HG03558 (cell line): ENCODE measurements at regions not wholly inside any gene's neighbourhood (a gene's known extent, or its start where the extent isn't known, plus 50 kb on each side); places are given as distances from the start of the nearest gene placed in this dataset.
"Not testable (repeated sequence)": the region's sequence is repeated elsewhere in the genome, so short reads cannot be mapped to it uniquely, and the experiment has no call there.

ENCODE experiments used
- ATAC-seq: cut with Tn5 transposase; IDR thresholded peaks from one replicate; pipeline ENCODE4 v1.9.1; 2021; ENCODE audit warnings: moderate number of reproducible peaks; ENCODE audit not compliant: unreplicated experiment; ENCODE audit errors: extremely low read depth

GRCh38 chr19:28387507-28387906 is 825.4 kb downstream of the UQCRFS1 start:
- no peak for ATAC-seq

- no peak for ATAC-seq
Observed at GRCh38 chr19:28386470-28386869, 826.5 kb downstream of the UQCRFS1 start.

- no peak for ATAC-seq
Observed at GRCh38 chr19:28386066-28386465, 826.9 kb downstream of the UQCRFS1 start.

- no peak for ATAC-seq
Observed at GRCh38 chr19:28377077-28377476, 835.9 kb downstream of the UQCRFS1 start.

GRCh38 chr19:28374971-28375370 is 838.0 kb downstream of the UQCRFS1 start:
- no peak for ATAC-seq

- no peak for ATAC-seq
Observed at GRCh38 chr19:28372576-28373247, 840.2 kb downstream of the UQCRFS1 start.

GRCh38 chr19:28367146-28367545 is 845.8 kb downstream of the UQCRFS1 start:
- no peak for ATAC-seq

- no peak for ATAC-seq
Observed at GRCh38 chr19:28363254-28363653, 849.7 kb downstream of the UQCRFS1 start.

- ATAC-seq, result no peak
Observed at GRCh38 chr19:28359431-28360414, 853.2 kb downstream of the UQCRFS1 start.

- ATAC-seq, result no peak
Observed at GRCh38 chr19:28358633-28359032, 854.3 kb downstream of the UQCRFS1 start.

GRCh38 chr19:28351761-28352160 is 861.2 kb downstream of the UQCRFS1 start:
- ATAC-seq, result no peak

GRCh38 chr19:28351321-28351720 is 861.6 kb downstream of the UQCRFS1 start:
- ATAC-seq, result not testable (repeated sequence)

- no peak for ATAC-seq
Observed at GRCh38 chr19:28350673-28351072, 862.3 kb downstream of the UQCRFS1 start.

- no peak for ATAC-seq
Observed at GRCh38 chr19:28350037-28350436, 862.9 kb downstream of the UQCRFS1 start.

- ATAC-seq, result no peak
Observed at GRCh38 chr19:28349604-28350003, 863.3 kb downstream of the UQCRFS1 start.

- no peak for ATAC-seq
Observed at GRCh38 chr19:28345811-28346210, 867.1 kb downstream of the UQCRFS1 start.

- ATAC-seq, result no peak
Observed at GRCh38 chr19:28341810-28342350, 871.1 kb downstream of the UQCRFS1 start.

GRCh38 chr19:28334419-28334818 is 878.5 kb downstream of the UQCRFS1 start:
- no peak for ATAC-seq

GRCh38 chr19:28333909-28334308 is 879.0 kb downstream of the UQCRFS1 start:
- no peak for ATAC-seq

- ATAC-seq, result no peak
Observed at GRCh38 chr19:28332886-28333285, 880.1 kb downstream of the UQCRFS1 start.

GRCh38 chr19:28332351-28332750 is 880.6 kb downstream of the UQCRFS1 start:
- no peak for ATAC-seq
